Stimulated activated CD4-positive, alpha-beta T cell treated with anti-CD3 and anti-CD28 coated beads, Interleukin-4, amount 100 ng/mL, for 4 hours (primary cell): ENCODE measurements at regions not wholly inside any gene's neighbourhood (a gene's known extent, or its start where the extent isn't known, plus 50 kb on each side); places are given as distances from the start of the nearest gene placed in this dataset.

Source experiments
- DNase-seq, 2 experiments: peaks; one replicate each; pipeline ENCODE4 v3.0.0-alpha.2; 2020

DNA sequence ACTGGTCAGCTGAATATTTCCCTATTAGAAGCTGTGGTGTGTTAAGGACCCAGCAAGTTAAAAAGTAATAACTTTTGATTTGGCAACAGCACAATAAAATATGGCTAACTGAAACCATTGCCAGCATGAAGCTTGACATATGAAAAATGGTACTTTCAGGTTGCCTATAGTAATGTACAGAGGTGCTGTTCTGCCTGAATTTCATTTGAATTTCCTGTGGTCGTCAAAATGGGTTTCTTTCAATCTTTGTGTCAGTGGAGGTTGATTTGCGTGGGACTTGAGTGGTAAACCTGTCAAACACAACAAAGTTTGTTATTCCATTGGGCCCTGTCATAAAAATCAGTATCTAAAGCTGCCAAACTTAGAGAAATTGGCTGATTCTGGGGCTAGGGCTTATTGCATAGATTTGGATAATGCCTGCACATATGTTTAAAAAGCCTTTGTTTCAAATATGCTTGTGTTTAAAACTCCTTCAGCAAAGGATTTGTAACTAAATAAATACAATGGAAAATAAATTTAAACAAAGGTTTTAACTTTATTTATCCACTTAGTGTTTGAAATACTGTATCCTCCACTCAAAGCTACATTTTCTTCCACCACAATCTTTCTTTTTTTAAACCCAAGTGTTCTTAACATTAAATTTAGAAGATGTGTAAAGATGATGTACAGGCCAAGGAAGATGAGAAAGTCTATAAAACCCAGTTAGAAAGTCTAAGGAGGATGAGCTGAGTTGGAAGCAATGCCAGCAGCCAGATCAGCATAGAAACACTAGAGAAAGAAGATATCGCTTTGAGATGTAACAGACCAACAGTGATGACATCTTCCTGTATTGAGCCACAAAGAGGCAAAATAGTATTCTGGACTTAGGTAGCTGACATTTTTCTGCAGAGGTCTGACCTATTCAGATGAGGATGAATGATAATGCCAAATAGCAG is 134.8 kb upstream of the GIMD1 start:
- no peak for DNase-seq

DNA sequence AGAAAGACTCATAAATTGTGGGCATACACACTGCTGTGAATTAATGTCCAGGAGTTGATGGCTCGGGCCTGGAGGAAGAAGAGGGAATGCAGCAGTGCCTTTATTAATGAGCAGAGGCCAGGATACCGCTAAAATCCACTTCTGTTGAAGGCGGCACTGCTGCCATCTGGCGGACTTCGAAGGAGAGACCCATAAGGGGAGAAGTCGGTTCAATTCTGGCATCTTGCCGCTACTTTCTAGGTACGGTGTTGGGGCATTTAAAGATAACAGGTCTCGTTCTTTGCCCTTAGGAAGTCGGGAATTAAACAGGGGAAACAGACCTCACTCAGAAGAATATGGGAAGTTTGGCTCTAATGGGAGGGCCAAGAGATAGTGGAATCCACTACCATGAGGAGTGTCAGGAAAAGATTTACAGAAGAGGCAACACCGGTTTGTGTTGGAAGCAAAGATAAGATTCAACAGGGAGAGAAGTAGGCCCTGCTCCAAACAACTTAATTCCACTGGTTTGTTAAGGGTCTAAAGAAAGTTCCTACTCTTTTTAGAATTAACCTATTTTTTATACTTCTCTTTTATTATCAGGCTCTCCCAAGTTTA is 133.6 kb upstream of the GIMD1 start:
- peak in 1 of 2 experiments; percentile 11 for DNase-seq

DNA sequence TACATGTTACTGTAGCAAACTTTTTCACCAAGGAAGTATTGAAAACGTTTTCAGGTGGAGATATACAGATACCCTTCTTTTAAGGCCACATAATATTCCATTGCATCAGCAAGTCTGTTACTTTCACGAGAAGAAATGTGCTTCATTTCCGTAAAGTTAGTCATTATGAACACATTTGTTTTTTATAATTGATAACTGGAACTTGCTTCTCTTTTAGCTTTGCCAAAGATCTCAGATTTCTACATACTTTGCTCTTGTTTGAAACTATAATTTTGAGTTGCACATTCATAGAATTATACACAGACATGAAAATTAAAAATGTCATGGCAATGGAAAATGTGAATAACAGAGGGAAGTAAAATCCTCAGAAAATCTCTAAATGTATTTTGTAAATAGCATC is 128.7 kb upstream of the GIMD1 start:
- no peak for DNase-seq

DNA sequence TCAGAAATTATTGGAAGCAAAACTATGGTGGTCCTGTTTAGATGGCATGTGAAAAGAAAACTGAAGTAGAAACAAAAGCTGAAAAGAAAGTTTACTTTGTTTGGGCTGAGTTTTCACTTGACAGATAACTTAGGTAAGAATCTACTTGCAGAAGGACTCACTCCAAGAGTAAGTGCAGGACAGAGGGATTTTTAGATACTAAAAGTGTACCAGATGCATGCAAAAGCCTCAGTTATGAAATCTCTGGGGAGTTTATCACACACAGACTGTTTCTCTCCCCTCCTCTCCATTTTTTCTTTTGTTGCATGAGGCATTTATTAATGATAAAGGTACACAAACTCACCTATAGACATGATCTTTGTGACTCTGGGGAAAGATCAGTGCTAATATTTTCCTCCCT is 127.5 kb upstream of the GIMD1 start:
- no peak for DNase-seq

DNA sequence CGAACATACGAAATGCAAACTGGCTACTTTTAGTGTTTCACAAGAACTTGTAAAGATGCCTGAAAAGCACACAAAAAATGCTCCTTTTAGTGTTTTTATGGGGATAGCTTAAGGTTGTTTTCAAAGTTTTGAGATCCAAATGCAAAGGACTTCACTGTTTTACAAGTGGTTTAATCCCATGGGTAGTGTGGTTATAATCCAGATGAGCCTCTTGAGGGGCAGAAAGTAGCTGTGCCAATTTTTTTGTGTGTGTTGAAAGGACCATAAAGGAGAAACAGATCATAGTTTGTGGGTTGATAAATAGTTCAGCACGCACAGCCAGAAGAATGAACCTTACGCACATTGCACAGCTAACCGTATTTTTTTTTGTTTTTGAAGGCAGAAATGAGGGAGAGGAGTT is 126.9 kb upstream of the GIMD1 start:
- DNase-seq = no peak

DNA sequence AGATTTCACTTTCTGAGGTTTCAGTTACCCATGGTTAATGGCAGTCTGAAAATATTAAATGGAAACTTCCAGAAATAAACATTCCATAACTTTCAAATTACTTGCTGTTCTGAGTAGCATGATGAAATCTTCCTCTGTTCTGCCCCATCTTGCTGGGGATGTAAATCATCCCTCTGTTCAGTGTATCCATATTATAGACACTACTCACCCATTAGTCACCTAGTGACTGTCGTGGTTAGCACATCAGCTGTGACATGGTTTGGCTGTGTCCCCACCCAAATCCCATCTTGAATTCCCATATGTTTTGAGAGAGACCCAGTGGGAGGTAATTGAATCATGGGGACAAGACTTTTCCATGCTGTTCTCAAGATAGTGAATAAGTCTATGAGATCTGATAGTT is 125.5 kb upstream of the GIMD1 start:
- DNase-seq = no peak

DNA sequence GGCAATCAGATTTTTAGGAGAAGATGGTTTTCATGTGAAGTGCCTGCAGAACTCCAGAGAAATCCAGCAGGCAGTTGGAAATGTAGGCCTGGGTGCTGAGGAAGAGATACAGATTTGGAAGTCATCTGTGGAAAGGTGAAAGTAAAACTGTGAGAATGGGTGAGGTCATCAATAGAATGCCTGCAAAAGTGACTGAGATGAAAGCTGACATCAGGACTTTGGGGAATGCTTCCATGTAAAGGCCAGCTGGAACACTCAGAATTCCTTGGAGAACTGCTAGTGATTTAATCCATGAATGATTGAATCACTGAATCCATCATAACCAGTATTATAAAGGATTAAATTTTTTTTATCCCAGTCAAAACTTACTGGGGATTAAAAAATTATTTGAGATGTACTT is 124.5 kb upstream of the GIMD1 start:
- no peak for DNase-seq

DNA sequence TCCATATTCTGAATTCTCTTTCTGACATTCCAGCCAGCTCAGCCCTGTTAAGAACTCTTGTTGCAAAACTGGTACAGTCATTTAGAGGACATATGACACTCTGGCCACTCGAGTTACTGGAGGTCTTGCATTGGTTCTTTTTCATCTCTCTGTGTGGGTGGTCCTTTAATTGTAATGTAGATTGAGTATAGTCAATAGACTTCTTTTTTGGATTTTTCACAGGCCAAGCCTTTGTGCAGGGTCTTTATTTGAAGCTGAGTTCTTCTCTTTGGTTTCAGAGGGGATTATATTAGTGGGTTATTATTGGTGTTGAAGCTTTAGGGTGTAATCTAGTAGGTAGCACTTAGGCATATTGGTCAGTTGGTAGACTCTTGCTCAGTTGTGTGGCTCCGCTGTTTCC is 118.0 kb upstream of the GIMD1 start:
- DNase-seq = no peak

DNA sequence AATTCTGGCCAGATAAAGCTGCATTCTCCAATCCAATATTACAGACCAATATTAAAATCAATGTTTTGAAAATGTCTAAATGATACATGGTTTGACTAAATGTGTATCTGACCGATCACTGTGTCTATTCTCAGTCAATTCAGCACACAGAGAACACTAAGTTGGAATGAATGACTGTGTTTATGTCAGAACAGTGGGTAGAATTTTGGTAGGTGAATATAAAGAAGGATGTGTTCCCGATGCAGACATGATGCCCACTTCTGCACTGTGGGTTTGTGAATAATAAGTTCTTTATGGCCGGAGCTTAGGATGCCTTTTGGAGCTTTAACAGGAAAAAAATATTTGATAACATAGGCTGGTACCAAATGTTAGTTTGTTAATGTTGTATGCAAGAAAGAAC is 113.2 kb upstream of the GIMD1 start:
- no peak for DNase-seq

DNA sequence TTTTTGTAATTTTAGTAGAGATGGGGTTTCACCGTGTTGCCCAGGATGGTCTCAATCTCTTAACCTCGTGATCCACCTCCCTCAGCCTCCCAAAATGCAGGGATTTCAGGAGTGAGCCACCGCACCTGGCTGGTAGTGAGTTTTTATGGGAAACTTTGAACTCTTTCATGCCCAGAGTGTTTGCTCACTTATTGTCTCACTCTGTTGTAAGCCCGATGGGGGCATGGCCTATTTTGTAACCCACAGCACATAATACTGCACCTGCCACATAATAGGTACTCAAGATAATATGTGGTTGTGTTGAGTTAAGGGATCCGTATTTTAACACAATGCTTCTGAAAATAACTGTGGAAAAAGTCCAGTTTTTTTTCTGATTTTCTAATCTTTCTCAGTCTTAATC is 109.6 kb upstream of the GIMD1 start:
- no peak for DNase-seq

DNA sequence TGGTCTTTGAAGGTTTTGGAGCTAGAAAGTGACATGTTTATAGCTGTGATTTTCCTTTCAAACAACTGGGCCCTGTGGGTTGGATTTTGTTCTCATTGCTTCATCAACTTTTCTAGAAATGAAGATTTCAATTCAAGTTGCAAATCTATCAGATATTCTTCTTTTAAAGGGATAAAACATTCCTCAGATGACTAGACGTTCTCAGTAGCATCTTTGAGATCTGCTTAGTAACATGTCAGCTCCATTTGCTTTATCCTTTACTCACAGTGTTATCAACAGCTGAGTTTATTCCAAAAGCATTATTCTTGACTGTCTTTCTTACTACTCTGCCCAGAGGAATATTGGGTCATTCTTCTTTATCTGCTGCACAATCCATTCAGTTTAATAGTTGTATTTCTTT is 108.2 kb upstream of the GIMD1 start:
- no peak for DNase-seq

DNA sequence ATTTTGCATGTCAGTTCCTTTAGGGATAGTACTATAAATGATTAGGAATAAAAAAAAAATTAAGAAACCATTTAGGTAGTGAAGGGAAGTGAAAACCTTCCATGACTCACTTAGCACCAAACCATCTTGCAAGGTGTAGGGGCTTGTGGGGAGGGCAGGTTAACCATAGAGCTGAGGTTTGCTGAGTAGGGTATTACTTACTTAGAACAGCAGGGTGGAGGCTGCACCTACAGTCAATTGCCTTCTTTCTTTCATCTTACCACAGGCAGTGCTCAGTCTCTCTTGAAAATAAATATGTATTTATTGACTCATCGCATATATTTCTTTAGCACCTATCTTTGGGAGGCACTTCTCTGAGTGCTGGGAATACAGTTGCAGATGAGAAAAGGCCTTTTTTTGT is 104.9 kb upstream of the GIMD1 start:
- no peak for DNase-seq

DNA sequence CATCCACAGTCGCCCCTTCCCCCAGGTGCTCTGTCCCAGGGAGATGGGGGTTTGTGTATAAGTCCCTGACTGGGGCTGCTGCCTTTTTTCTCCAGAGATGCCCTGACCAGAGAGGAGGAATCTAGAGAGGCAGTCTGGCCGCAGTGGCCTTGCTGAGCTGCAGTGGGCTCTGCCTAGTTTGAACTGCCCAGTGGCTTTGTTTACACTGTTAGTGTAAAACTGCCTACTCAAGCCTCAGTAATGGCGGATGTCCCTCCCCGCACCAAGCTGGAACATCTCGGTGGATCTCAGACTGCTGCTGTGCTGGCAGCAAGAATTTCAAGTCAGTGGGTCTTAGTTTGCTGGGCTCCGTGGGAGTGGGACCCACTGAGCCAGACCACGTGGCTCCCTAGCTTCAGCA is 102.6 kb upstream of the GIMD1 start:
- no peak for DNase-seq

DNA sequence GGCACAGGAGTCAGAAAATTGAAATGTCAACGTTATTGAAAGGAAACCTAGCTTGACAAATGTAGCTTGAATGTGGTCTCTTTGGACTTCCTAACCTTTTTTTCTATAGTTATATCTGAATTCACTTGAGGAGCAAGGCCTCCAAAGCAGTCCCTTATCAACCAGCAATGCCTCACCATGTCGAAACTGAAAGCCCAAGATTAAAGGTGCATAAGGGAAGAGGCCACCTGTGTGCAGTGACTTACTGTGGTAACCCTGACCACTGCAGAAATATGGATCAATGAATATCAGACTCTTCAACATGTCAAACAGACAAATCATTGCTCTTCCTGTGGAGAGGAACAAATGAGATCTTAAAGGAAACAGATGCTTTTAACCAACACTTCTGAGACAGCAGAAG is 95.0 kb upstream of the GIMD1 start:
- DNase-seq = no peak

DNA sequence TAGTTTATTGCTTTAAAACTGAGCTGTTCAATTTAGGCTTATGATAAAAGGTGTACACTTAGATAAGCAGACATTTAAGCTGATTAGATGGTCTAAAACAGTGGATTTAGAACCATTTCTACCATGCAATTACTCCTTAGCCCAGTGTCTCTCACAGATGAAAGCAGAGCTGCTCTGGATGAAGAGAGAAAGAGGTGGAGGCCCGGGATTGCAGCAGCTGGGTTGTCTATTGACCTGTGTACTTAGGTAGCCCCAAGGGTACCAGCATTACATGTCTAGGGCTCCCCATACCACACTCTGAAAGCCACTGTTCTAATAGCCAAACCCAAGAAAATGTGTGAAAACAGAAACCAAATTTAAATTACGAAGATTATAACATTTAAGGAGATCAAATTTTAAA is 86.0 kb upstream of the GIMD1 start:
- DNase-seq = no peak

DNA sequence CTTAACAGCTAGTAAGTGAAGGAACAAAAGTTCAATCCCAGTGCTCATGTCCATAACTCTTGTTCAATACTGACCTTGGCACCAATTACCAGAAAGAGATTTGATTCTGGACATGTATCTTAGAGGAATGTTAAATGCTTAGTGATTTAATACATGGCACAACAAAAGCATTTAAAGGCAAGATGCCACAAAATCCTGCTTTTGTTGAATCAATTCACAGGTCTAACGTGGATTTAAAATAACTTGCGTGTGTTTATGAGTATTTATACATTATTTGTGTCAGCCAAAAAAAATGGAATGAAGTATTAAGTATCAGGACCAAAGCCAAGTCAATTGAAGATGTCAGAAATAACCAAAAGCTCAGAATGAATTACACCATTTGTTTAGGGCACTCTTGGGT is 85.4 kb upstream of the GIMD1 start:
- DNase-seq = no peak

DNA sequence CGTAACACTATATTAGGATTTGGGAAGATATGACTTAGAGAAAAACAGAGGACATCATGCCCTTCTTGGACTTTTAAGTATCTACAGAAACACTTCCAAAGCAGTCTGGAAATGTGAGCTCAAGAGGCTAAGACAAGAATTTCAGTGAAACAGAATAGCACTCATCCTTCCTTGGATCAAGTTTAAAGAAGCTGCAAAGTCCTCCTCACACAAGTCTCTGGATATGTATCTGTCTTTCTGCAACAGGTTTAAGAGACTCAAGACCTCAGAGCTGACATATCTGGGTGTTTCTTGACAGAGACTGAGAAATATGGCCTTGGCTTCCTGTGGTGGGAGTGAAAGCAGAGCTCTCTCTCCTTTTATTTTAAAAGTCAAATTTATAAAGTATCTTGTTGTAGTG is 82.5 kb upstream of the GIMD1 start:
- DNase-seq = no peak

DNA sequence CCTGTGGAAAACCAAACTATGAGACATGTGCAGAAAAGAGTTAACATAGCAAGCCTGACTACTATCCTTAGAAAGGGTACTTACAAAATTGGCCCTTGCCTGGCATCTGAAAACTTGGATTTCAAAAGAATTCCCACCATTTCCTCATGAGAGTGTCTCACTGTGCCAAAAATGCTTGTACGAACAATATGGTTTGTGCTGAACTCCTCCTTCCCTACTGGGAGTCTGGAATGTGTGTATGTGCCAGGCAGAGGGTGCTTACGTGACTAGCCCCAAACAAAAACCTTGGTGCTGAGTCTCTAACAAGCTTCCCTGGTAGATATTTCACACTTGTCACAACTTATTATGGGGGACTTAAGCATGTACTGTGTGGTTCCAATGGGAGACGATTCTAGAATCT is 81.7 kb upstream of the GIMD1 start:
- DNase-seq = no peak

DNA sequence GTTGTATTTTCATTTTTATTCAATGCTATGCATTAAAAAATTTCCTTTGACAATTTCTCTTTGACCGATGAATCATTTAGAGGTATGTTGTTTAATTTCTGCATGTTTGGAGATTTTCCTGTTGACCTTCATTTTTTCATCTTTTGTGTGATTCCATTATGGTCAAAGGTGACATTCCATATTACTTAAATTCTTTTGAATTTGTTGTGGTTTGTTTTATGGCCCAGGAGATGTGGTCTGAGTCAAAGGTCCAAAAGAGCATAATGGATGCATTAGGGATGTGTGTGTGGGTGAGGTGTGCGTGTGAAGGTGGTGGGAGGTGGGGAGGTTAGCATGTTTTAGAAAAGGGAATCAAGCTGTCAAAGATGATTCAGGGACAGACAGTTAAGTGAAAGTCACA is 76.0 kb upstream of the GIMD1 start:
- DNase-seq = no peak

DNA sequence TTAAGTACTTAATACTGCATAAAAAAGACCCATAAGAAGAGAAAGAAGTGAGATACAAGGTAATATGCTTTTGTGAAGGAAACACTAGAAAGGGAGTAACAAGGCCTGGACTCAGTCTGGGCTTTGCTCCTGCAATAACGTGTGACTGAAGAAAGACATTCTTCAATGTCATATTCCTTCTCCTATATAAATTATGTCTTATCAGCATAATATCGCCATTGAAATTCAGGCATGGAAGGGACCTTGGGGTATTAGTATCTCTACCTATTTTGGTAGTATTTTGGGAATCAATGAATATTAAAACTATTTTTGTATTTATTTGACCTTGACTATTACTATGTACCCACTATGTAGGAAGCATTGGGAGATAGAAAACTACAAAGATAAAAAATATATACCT is 62.2 kb upstream of the GIMD1 start:
- DNase-seq = no peak

DNA sequence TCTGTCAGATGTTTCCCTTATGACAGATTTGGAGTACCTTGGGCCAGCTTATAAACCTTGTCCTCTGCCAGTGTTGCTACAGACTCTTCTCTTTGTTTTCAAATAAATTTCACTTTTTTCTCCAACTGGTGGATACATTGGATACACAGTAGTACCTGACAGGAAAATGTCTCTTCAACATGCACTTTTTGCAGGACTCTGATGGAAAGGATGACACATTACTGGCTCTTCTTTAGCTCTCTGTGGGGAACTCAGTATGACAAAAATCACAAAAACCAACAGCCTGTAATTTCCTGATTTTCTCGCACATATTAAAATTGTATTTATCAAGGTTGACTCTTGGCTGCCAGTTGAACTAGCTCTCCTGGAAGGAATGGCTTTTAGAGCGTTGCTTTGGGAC is 61.3 kb upstream of the GIMD1 start:
- DNase-seq = no peak

DNA sequence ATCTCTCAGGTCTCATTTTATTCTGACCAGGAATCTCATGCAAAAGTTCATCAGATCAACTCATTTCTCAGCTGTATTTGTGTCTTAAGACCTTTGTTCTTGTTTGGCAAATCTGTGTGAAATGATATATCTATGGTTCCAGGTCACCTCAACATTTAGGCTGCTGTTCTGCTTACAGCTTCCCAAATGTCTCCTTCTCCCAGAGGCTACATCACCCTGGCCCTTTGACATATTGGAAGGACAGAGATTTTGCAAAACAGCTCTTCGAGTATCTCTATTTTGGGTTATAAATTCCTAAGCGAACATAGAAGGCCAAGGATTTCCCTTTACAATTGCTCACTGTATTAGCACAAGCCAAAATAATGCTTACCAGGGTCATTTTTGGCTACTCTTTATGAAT is 57.5 kb upstream of the GIMD1 start:
- DNase-seq = no peak

DNA sequence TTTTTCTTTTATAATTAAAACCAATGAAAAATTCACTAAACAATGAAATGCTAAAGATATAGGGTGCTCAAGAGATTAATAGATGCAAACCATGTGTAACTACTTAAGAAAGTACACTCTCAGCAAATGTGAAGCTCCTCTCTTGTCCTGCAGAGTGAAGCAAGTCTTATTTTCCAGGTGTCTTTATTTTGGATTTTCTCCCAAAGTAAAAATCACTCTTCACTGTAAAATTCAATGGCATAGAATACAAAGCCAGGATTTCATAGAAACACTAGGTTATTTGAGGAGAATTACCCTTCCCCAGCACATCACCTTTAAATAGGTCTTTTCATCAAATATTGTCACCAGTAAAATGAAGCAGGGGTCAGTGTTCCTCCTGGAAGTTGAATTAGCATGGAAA is 57.0 kb upstream of the GIMD1 start:
- no peak for DNase-seq

DNA sequence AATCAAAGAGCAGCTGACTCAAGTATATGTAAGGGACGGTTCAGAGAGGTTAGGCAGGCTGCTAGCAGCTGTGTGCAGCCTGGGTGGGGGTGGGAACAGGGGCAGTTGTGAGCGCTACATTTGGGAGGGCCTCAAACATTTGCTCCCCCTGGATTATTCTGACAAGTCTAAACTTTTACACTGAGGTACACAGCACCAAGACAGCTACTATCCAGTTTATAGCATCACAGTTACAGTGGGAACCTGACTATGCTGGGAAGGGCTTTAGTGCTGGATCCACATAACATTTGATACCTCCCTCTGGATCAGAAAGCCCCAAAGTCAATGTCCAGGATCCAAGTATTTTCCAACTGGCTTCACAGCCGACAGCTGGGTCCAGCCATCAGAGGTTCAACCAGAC is 55.8 kb upstream of the GIMD1 start:
- no peak for DNase-seq

DNA sequence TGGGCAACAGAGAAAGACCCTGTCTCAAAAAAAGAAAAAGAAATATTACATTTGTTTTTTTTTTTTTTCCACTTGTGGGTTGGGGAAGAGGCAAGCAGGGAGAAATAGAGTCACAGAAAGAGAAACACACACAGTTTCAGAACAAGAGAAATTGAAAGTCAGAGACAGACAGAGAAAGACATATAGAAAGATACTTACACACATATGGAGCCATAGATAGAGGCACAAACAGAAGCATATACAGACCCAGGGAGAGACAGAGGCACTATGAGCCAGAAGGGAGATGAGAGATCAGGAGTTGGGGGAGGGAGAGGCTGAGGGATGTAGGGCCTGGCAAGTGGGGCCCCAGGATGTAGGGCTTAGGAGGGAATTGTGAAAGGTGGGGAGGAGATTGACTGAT is 55.2 kb upstream of the GIMD1 start:
- DNase-seq = no peak
